Thyroid gland (tissue), 4 donors: ENCODE measurements at regions not wholly inside any gene's neighbourhood (a gene's known extent, or its start where the extent isn't known, plus 50 kb on each side); places are given as distances from the start of the nearest gene placed in this dataset.

Experiments
- DNase-seq, 2 donors: peaks; one replicate each; pipeline ENCODE4 v3.0.0-alpha.2; 2019
- H3K27ac ChIP-seq, 3 donors: fragments of 200-600 bp; sonication (generic); 1 replicate in 2 of 3; 2 replicates in 1 of 3; pipeline ENCODE4 v1.5.1; 2016 to 2019; ENCODE audit warnings: mild to moderate bottlenecking in 1 of 3, moderate library complexity in 1 of 3
- H3K27me3 ChIP-seq: fragments of 200-600 bp; sonication (generic); one replicate; pipeline ENCODE4 v1.5.1; 2019
- H3K36me3 ChIP-seq, 2 donors: fragments of 200-600 bp; sonication (generic); one replicate each; pipeline ENCODE4 v1.5.1; 2016 to 2019
- H3K4me1 ChIP-seq, 2 donors: fragments of 200-600 bp; sonication (generic); one replicate each; pipeline ENCODE4 v1.5.1; 2017 to 2019
- H3K4me3 ChIP-seq, 3 donors: fragments of 200-600 bp; sonication (generic); replicated peaks in 1 of 3; 1 replicate in 2 of 3; 2 replicates in 1 of 3; pipeline ENCODE4 v1.5.1; 2016; ENCODE audit warnings: mild to moderate bottlenecking in 1 of 3
- H3K9me3 ChIP-seq: fragments of 200-600 bp; sonication (generic); one replicate; pipeline ENCODE4 v1.5.1; 2017
- POLR2A ChIP-seq, 2 donors: fragments of 450-650 bp; IDR thresholded peaks; one replicate each; pipeline ENCODE4 v1.6.1; 2017; ENCODE audit warnings: antibody characterized with exemption in 2 of 2, mild to moderate bottlenecking in 2 of 2, moderate library complexity in 1 of 2
- WGBS, 2 donors: methylation state at CpG; one replicate each; pipeline ENCODE4 v1.1.5; 2017; 5-methylcytosine and 5-hydroxymethylcytosine counted together
- intact Hi-C: fragments of 100-400 bp; cut with DNase I; formaldehyde crosslinking; loops from one replicate; pipeline ENCODE4 v1.15.1; 2023
- TF ChIP-seq, protein P1 (sequence below), 6 experiments: fragments of 200-600 bp in 3 of 6; fragments of 450-650 bp in 3 of 6; sonication (generic) in 3 of 6; IDR thresholded peaks; one replicate each; pipeline ENCODE4 v1.5.1; 2016 to 2019; ENCODE audit warnings: antibody characterized with exemption in 6 of 6, mild to moderate bottlenecking in 2 of 6, inconsistent platforms in 1 of 6, moderate library complexity in 1 of 6

DNA sequence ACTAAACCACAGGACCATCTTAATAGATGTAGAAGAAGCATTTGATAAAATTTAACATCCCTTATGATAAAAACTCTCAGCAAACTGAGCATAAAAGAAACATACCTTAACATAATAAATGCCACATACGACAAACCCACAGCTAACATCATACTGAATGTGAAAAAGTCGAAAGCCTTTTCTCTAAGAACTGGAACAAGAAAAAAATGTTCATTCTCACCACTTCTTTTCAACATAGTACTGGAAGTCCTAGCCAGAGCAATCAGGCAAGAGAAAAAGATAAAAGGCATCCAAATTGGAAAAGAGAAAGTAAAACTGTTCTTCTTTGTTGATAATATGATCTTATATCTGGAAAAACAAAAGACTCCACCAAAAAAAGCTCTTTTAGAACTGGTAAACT lies 134.2 kb downstream of the RPL22L1 start:
- TF ChIP-seq, protein P1, sequence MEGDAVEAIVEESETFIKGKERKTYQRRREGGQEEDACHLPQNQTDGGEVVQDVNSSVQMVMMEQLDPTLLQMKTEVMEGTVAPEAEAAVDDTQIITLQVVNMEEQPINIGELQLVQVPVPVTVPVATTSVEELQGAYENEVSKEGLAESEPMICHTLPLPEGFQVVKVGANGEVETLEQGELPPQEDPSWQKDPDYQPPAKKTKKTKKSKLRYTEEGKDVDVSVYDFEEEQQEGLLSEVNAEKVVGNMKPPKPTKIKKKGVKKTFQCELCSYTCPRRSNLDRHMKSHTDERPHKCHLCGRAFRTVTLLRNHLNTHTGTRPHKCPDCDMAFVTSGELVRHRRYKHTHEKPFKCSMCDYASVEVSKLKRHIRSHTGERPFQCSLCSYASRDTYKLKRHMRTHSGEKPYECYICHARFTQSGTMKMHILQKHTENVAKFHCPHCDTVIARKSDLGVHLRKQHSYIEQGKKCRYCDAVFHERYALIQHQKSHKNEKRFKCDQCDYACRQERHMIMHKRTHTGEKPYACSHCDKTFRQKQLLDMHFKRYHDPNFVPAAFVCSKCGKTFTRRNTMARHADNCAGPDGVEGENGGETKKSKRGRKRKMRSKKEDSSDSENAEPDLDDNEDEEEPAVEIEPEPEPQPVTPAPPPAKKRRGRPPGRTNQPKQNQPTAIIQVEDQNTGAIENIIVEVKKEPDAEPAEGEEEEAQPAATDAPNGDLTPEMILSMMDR (IDR thresholded peaks at IDR 0.05): no peak
- TF ChIP-seq POLR2A (IDR thresholded peaks at IDR 0.05): no peak
- Histone ChIP-seq H3K27me3 (no peaks in the 10 kb centered on the region), H3K4me3 (no peak overlapping the region), H3K9me3 (no peaks in the 10 kb centered on the region), H3K36me3 (no peaks in the 10 kb centered on the region), H3K4me1 (peaks cover 3% of the 10 kb centered on the region in 2 donors), H3K27ac (peak overlapping the region in 1 of 3 donors; percentile 17)
- 85 to 93% methylated on average over 2 of the region's 2 CpGs for WGBS, 2 donors
- DNase-seq: no peak
- intact Hi-C loops: no loop called here

- no peak for TF ChIP-seq POLR2A (IDR thresholded peaks at IDR 0.05)
- TF ChIP-seq, protein P1 (IDR thresholded peaks at IDR 0.05): no peak
- 67 to 95% methylated on average over 1 of the region's 1 CpG for WGBS, 2 donors
- intact Hi-C loops: no loop called here
- no peak for DNase-seq
- no peak overlapping the region for H3K4me3 ChIP-seq
- no peak overlapping the region for H3K27ac ChIP-seq
- H3K36me3 ChIP-seq: no peaks in the 10 kb centered on the region
- no peaks in the 10 kb centered on the region for H3K4me1 ChIP-seq
- H3K27me3 ChIP-seq: no peaks in the 10 kb centered on the region
- H3K9me3 ChIP-seq: no peaks in the 10 kb centered on the region
These were observed 135.3 kb downstream of the RPL22L1 start for GRCh38 chr3:170734735-170735065.

- Histone ChIP-seq H3K4me1 (no peaks in the 10 kb centered on the region), H3K27ac (no peak overlapping the region), H3K36me3 (no peaks in the 10 kb centered on the region), H3K27me3 (no peaks in the 10 kb centered on the region), H3K9me3 (no peaks in the 10 kb centered on the region), H3K4me3 (no peak overlapping the region)
- intact Hi-C loops: no loop called here
- no peak for DNase-seq
- WGBS, 2 donors: 75 to 78% methylated on average over 7 of the region's 7 CpGs
- TF ChIP-seq POLR2A (IDR thresholded peaks at IDR 0.05): no peak
- TF ChIP-seq, protein P1 (IDR thresholded peaks at IDR 0.05): no peak
These were observed 135.8 kb downstream of the RPL22L1 start for GRCh38 chr3:170734043-170734734.

GRCh38 chr3:170732660-170733245 lies 137.2 kb downstream of the RPL22L1 start:
- TF ChIP-seq POLR2A (IDR thresholded peaks at IDR 0.05): no peak
- TF ChIP-seq, protein P1 (IDR thresholded peaks at IDR 0.05): no peak
- no peaks in the 10 kb centered on the region for H3K9me3 ChIP-seq
- H3K27ac ChIP-seq: no peak overlapping the region
- intact Hi-C loops: no loop called here
- H3K4me3 ChIP-seq: no peak overlapping the region
- H3K36me3 ChIP-seq: no peaks in the 10 kb centered on the region
- DNase-seq: no peak
- no peaks in the 10 kb centered on the region for H3K4me1 ChIP-seq
- no peaks in the 10 kb centered on the region for H3K27me3 ChIP-seq

DNA sequence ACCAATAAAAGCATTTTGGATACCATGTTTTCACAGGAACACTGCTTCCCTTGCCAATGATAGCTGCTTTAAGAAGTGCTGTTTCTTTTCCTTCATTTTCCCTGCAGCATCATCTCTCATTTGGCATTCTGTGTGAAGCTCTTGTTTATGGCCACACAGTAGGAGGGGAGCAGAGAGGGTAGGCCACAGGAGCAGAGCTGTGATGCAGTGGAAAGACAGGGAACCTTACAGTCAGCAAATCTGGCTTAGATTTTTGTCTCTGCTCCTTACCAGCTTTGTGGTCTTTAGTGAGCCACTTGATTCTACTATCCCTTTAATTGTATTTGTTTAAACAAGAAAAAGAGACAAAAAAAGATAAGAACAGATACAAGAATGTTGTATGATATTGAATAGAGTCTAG lies 138.7 kb downstream of the RPL22L1 start:
- intact Hi-C loops: no loop called here
- Histone ChIP-seq H3K27ac (no peak overlapping the region), H3K27me3 (no peaks in the 10 kb centered on the region), H3K4me3 (no peak overlapping the region), H3K9me3 (no peaks in the 10 kb centered on the region), H3K4me1 (no peaks in the 10 kb centered on the region), H3K36me3 (no peaks in the 10 kb centered on the region)
- TF ChIP-seq, protein P1 (IDR thresholded peaks at IDR 0.05): no peak
- TF ChIP-seq POLR2A (IDR thresholded peaks at IDR 0.05): no peak
- DNase-seq: no peak
